HT1080 (cell line): ENCODE measurements at regions not wholly inside any gene's neighbourhood (a gene's known extent, or its start where the extent isn't known, plus 50 kb on each side); places are given as distances from the start of the nearest gene placed in this dataset.

ENCODE experiments used
- DNase-seq: peaks from one replicate; pipeline ENCODE4 v3.0.0-alpha.2; 2015; ENCODE audit warnings: low read depth

GRCh38 chr4:89599026-89599425 is 237.9 kb downstream of the SNCA start:
- no peak for DNase-seq

GRCh38 chr4:89598602-89599001 is 238.4 kb downstream of the SNCA start:
- peak; percentile 26 for DNase-seq

GRCh38 chr4:89595125-89595789 is 241.7 kb downstream of the SNCA start:
- DNase-seq, result no peak

GRCh38 chr4:89590128-89590527 is 246.8 kb downstream of the SNCA start:
- DNase-seq, result no peak

GRCh38 chr4:89588421-89588820 is 248.5 kb downstream of the SNCA start:
- DNase-seq, result no peak

GRCh38 chr4:89587364-89587763 is 249.6 kb downstream of the SNCA start:
- no peak for DNase-seq

- peak; percentile 14 for DNase-seq
Observed at GRCh38 chr4:89586864-89587263, 250.1 kb downstream of the SNCA start.

- no peak for DNase-seq
Observed at GRCh38 chr4:89586318-89586717, 250.6 kb downstream of the SNCA start.

GRCh38 chr4:89582756-89583505 is 254.0 kb downstream of the SNCA start:
- DNase-seq, result no peak

- DNase-seq, result no peak
Observed at GRCh38 chr4:89579771-89580170, 257.2 kb downstream of the SNCA start.

GRCh38 chr4:89576246-89576645 is 260.7 kb downstream of the SNCA start:
- no peak for DNase-seq

- DNase-seq, result no peak
Observed at GRCh38 chr4:89575840-89576239, 261.1 kb downstream of the SNCA start.

- no peak for DNase-seq
Observed at GRCh38 chr4:89574176-89574575, 262.8 kb downstream of the SNCA start.

- no peak for DNase-seq
Observed at GRCh38 chr4:89573656-89574055, 263.3 kb downstream of the SNCA start.

GRCh38 chr4:89572224-89572858 is 264.6 kb downstream of the SNCA start:
- DNase-seq, result no peak

GRCh38 chr4:89570931-89571330 is 263.3 kb upstream of the GPRIN3 start:
- no peak for DNase-seq

- DNase-seq, result no peak
Observed at GRCh38 chr4:89567936-89568335, 260.3 kb upstream of the GPRIN3 start.

GRCh38 chr4:89563431-89563830 is 255.8 kb upstream of the GPRIN3 start:
- peak; percentile 5 for DNase-seq

- DNase-seq, result no peak
Observed at GRCh38 chr4:89562746-89563145, 255.1 kb upstream of the GPRIN3 start.

- DNase-seq, result no peak
Observed at GRCh38 chr4:89561048-89561447, 253.4 kb upstream of the GPRIN3 start.

- peak; percentile 20 for DNase-seq
Observed at GRCh38 chr4:89558147-89558546, 250.5 kb upstream of the GPRIN3 start.

GRCh38 chr4:89556601-89557305 is 249.2 kb upstream of the GPRIN3 start:
- peak; percentile 5 for DNase-seq
